HG03139 (cell line): ENCODE measurements at regions not wholly inside any gene's neighbourhood (a gene's known extent, or its start where the extent isn't known, plus 50 kb on each side); places are given as distances from the start of the nearest gene placed in this dataset.

Experiments used
- ATAC-seq: cut with Tn5 transposase; IDR thresholded peaks from one replicate; pipeline ENCODE4 v1.9.1; 2021; ENCODE audit not compliant: unreplicated experiment

DNA sequence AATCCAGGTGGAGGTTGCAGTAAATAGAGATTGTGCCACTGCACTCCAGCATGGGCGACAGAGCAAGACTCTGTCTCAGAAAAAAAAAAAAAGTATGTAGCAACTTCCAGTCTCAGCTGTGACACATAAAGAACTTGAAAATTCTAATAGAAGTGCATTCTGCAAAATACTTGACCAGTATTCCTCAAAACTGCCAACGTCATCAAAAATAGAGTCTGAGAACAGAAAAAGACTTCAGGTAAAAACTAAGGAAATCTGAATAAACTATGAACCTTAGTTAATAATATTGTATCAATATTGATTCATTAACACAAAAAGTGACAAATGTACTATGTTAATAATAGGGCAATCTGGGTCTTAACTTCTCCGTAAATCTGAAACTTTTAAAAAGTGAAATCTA, 76.7 kb upstream of the WDR75 start:
- no peak for ATAC-seq

GRCh38 chr2:189366349-189366748, 74.9 kb upstream of the WDR75 start:
- no peak for ATAC-seq

DNA sequence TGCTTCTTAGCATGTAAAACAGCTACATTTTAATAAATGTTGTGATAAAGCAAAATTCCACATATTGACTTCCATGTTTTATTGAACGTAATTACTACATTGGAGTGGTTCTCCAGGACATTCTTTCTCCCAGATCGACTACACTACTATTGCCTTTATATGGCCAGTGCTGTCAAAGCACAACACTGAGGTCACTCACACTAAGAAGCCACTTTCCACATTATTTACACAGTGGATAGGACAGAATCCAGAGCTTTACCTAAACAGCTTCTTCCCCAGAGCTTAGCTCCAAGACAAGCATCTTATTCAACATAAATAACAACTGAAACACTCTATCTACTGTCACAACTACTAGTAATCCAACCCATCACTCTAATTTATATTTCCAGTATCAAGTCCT, 73.9 kb upstream of the WDR75 start:
- ATAC-seq, result no peak

- no peak for ATAC-seq
Measured at GRCh38 chr2:189369566-189369965, 71.7 kb upstream of the WDR75 start.

DNA sequence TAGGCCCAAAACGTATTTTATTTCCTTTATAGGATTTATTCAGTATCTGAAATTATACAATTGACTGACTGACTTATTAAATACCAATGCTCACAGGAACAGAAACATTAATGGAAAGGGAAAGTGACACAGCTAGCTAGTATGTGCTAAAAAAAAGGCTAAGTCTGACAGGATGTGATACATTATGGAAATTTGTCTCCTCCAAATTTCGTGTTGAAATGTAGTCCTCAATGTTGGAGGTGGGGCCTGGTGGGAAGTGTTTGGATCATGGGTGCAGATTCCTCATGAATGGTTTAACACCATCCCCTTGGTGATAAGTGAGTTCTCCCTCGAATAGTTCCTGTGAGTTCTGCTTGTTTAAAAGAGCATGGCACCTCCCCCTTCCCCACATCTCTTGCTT, 70.6 kb upstream of the WDR75 start:
- ATAC-seq, result no peak

DNA sequence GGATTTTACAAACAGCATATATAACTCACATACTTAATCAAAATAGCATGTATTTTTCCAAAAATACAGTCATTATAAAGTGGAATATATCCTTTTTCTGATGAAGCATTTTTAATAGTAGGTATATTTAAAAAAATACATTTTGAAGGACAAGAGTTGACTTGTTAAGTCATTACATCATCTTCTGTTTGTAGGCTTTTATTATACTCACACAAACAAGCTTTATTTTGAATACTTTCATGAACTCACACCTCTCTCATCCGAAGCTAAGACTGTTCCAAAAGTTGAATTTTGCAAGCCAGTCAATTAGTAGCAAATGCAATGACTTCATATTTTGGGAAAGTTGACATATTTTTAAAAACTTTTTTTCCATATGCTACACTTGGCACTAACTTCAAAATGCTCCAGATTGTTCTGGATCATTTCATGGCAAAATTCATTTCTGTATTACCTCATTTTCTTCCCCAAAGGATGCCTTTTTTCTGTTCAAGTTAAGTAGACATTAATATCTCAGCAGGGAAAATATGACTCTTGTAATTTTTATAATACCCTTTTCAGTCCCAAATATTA, 68.5 kb upstream of the WDR75 start:
- ATAC-seq, result no peak

DNA sequence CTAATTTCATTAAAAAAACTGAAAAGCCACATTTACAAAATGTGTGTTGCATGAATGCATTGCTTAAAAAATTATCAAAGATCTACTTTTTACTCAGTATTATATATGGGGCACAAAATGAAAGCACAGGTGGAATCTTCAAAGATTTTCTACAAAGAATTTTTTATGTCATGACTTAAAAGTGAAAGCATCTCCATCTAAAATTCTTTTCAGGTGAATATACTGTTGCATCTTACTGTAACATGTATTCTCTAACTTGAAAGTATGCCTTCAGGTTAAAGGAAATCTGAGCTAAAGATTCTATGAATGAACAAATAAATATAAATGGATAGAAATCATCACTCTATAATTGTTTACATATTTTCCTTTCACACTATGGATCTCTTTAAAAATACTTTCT, 66.8 kb upstream of the WDR75 start:
- ATAC-seq, result no peak

- no peak for ATAC-seq
Measured at GRCh38 chr2:189375842-189376241, 65.4 kb upstream of the WDR75 start.

DNA sequence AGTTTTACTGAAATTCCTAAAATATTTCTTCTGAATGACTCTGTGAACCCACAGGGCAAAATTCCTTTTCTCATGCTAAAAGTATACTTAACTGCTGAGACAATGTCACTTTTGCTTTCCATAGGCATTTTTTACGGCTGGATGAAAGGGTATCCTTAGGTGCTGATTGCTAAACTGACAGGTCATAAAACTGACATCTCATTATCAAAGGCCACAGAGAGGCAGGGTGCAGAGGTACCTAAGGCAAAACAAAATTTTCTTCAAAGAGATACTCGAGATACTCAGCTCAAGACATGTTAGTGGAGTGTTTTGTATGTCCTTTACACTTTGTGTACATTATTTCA, 62.0 kb upstream of the WDR75 start:
- no peak for ATAC-seq

DNA sequence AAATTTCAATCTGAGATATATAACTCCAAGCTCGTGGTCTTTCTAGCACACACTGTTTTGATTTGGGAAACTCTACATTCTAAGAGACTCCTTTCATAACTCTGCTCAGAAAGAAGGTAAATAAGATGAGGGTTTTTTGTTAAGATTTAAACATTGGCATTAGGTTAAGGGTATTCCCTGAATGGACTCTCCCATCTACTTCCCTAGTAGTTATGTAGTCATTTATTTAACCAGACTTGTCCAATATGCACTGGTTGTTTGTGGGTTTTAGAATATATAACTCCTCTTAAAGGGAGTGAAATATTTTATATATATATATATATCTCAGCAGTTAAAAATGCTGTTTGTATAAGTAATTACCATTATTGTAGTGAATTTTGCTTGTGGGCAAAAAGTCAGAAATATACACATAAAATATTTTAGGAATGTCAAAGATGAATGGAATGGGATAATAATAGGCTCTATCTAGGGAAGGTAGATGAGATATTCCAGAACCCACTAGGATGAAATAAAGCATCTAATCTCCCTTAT, 61.5 kb upstream of the WDR75 start:
- no peak for ATAC-seq

DNA sequence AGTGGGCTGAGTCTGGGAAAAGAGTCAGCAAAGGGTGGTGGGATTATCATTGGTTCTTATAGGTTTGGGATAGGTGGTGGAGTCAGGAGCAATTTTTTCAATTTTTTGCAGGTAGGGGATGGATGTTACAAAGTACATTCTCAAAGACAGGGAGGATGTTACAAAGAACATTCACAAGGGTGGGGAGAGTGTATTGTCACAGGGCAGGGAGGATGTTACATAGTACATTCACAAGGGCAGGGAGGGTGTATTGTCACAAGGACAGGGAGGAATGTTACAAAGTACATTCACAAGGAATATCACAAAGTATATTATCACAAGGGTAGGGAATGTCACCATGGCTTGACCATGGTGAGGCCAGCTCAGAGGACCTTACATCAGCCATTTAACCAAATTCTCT, 58.6 kb upstream of the WDR75 start:
- no peak for ATAC-seq

DNA sequence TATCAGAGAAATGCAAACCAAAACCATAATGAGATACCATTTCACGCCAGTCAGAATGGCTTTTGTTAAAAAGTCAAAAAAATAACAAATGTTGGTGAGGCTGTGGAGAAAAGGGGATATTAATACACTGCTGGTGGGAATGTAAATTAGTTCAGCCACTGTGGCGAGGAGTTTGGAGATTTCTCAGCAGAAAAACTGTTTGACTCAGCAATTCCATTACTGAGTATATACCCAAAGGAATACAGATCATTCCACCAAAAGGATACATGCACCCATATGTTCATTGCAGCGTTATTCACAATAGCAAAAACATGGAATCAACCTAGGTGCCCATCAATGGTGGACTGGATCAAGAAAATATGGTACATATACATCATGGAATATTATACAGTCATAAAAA, 54.5 kb upstream of the WDR75 start:
- ATAC-seq, result no peak

GRCh38 chr2:189391201-189391600, 50.1 kb upstream of the WDR75 start:
- ATAC-seq, result no peak
